HG03442 (cell line): ENCODE measurements at regions not wholly inside any gene's neighbourhood (a gene's known extent, or its start where the extent isn't known, plus 50 kb on each side); places are given as distances from the start of the nearest gene placed in this dataset.

Experiments used
- ATAC-seq: cut with Tn5 transposase; IDR thresholded peaks from one replicate; pipeline ENCODE4 v1.9.1; 2021; ENCODE audit warnings: mild to moderate bottlenecking, moderate library complexity; ENCODE audit not compliant: unreplicated experiment

DNA sequence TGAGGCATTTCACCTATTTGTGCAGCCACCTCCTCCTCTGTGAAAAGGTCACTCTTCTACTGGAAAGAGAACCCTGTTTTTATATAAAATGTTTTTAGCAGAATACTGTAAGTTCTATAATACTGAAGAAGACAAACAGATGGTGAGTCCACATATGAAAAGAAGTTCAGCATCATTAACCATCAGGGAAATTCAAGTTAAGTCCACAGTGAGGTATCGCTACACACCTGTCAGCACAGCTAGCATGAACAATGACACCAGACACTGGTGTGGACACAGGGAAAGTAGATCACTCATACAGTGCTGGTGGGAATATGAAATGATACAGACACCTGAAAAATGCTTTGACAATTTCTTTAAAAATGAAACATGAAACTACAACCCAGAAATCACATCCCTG lies 133.0 kb downstream of the MAD2L1 start:
- no peak for ATAC-seq

DNA sequence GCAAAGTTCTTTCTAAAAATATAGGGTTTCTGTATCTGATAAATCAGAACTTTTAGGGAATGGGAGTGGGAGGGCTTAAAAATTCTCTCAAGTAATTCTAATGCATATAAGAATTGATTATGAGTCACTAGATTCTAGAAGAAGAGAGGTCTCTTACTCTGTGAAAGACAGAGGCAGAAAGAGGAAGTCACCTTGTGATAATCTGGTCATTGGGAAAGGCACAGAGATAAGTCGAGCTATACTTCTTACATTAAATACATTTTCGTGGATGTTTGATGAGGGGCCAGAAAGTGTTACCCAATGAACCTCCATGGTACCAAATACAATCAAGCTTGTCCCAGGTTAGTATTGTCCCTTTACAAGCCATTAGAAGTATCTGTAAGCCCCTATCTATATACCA lies 134.4 kb downstream of the MAD2L1 start:
- no peak for ATAC-seq

DNA sequence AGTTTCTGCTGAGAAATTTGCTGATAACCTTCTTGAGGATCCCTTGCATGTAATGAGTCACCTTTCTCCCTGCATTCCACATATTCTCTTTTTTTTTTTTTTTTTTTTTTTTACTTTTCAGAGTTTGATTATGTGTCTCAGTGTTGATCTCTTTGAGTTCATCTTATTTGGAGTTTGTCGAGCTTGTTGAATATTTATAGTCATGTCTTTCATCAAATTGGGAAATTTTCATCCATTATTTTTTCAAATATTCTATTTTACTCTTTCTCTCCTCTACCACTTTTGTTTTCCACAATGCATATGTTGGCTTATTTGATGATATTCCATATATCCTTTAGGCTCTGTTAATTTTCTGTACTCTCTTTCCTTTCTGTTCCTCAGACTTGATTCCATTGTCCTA lies 136.1 kb downstream of the MAD2L1 start:
- ATAC-seq = no peak

DNA sequence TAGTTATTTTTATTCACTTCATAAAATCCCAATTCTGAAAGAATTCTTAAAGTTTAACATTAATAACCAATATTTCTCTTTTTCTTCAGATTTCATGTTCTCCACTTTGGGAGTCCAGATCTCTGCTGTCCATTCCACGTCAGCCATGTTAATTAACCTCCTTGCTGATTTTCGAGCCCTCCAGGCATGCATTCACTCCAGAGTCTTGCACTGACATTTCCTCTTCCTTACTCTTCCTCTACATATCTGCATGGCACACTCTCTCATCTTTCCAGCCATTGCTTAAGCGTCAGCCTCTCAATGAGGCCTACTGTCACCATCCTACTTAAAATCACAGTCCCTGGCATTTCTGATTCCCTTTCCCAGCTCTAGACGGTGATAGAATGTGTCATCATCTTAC lies 144.8 kb downstream of the MAD2L1 start:
- no peak for ATAC-seq

DNA sequence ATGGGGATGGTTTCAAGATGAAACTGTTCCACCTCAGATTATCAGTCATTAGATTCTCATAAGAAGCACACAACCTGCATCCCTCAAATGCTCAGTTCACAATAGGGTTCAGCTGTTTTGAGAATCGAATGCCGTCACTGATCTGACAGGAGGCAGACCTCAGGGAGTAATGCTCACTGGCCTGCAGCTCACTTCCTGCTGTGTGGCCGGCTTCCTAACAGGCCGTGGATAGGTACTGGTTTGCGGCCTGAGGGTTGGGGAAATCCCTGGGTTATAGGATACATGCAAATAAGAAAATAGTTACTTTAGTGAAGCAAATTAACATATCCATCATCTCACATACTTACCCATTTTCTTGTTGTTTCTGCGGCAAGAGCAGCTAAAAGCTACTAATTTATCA lies 160.4 kb downstream of the MAD2L1 start:
- no peak for ATAC-seq

DNA sequence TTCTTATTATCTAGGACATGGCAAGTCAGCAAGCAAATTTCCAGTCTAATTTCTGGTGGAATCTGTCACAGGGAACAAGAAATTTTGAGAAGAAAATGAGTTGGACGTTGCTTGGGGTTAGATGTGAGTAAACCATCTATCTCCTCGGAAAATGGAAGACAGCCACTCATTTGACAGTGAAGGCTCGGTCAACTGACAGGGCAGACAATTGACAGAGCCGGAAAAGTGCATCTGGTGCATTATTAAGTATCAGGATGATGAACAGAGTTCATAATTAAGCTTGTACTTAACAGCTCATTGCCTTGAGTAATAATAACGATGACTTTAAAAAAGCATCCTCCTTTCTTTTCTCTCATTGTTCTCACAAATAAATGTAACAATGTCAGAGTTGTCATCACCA lies 168.4 kb downstream of the MAD2L1 start:
- ATAC-seq = no peak

DNA sequence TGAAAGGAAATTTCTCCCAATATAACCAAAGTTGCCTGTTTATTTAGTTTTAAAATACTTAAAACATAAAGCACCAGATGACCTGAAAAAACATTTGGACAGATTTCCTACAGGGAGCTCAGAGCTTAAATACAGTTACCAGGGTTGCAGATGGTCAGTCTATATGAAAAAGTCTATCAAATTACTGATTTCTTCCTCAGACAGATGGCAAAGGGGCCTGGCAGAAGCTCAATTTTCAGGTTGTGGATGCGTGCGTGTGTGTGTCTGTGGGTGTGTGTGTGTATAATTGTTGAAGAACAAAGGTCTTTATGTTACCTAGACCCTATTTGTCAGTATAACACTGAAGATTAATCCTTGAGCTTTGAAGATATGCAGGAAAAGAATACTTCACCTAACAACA lies 169.4 kb downstream of the MAD2L1 start:
- no peak for ATAC-seq

DNA sequence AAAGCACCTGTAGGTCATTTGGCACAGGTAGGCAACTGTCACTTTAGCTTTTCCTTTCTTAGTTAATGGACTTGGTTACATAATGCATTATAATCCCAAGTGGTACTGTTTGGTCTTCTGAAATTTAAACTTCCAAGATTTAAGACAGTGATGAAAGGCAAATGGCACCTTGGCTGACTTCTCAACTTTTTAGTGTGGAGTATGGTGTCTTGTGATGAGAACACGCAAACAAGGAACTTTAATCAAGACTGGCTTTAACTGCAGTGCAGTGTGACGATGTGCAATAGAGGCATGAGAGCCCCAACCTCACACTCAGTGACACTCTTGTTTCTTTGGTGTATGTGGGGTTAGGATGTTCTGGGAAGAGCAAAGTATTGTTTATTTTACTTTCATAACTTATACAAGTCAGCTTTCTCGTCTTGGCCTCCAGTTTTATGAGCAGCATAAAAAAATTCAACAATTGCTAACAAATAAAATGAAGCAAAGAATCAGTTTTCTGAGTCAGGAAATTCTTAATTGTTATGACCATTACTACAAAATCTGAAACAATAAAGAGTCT lies 171.9 kb downstream of the MAD2L1 start:
- no peak for ATAC-seq

DNA sequence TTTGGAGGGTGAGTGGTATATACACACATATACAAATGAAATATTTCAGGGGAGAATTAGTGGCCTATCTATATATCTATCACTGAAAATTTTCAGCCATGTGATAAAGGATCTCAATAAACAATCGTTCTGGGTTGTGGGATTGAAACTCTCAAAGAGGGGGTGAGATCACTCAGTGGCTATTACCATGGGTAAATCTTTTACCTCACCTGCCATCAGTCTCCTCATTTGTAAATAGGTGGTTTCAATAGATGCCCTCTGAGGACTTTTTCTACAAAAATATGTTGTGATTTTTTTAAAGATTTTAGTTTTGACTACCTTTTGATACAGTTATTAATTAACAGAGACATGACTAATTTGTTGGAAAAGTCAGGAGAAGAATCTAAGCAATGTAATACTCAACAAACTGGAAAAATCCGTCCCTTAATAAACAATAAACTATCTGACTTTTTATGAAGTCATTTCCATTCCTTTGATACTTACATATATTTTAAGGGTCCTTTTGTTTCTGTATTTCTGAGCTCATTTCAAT lies 192.8 kb downstream of the MAD2L1 start:
- no peak for ATAC-seq

DNA sequence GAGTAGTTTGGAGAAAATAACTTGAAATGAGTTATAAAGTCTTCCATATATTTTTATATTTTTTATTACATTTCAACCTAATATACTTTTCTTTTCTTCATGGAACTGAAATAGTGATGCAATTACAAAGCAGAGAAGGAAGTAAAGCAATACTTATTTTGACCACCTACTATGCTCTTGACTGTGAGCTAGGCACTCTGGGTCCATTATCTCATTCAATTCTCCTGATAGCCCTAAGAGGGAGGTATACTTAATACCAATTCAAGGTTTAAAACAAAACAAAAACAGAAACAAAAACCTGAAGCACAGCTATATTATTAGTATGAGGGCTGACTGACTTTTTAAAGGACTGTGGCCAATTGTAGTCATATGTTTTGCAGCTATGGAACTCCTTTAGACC lies 193.5 kb downstream of the MAD2L1 start:
- no peak for ATAC-seq

DNA sequence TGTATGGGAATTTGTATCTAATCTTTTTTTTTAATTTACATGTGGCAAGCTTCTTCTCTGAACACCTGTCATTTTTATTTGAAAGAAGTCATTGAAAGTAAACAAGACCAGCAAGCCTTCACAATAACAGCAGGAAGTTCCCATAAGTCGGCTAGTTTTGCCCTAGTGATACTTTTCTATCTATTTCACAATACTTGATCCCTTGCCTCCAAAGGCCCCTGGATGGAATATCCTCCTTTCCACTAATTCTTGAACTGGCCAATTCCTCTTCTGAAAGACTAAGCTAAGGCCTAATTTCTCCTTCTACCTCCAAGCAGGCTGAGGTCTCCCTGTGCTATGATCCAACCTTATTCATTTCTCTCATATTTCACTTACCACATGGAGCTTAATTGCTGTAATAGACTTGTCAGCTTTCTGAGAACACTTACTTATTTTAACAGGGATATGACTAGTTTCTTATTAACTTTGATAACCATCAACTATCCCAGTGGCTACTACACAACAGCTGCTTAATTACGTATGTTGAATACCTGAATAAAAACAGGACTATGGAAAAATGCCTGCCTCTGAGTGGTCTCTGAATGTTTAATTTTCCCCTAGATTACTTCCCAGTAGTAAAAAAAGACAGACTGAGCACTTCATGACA lies 194.2 kb downstream of the MAD2L1 start:
- ATAC-seq = no peak

DNA sequence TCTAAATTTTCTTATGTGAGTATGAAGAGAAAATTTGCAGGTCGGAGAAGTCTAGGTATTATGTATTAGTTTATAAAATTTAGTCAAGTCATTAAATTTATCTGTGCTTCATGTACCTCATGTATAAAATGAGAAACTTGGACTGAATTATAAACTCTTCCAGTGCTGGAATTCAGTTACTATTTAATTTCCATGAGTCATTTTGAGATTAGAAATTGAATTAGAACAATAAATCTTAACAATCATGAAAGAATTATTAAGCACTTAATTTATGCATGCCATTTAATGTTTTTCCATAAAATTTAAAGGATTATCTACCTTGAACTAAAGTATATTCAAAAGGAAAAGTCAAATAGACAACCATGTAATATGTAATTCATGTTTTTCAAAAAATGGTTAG lies 195.8 kb downstream of the MAD2L1 start:
- no peak for ATAC-seq

DNA sequence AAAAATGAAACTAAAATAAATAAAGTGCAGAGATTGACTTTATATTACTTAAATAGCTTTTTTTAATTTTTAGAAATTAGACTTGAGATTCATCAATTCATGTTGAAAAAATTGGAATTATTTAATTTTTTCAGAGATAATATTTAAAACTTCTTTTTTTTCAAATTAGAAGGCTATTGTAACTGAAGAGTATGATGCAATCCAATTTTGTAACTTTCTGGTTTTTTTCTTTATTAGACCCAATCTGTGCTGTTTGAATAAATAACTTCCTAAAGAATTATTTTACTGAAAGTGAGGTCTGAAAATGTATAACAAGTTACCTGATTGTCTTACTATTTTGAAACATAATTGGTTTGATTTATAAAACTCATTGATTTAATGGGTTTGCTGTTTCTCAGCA lies 200.9 kb downstream of the MAD2L1 start:
- no peak for ATAC-seq

DNA sequence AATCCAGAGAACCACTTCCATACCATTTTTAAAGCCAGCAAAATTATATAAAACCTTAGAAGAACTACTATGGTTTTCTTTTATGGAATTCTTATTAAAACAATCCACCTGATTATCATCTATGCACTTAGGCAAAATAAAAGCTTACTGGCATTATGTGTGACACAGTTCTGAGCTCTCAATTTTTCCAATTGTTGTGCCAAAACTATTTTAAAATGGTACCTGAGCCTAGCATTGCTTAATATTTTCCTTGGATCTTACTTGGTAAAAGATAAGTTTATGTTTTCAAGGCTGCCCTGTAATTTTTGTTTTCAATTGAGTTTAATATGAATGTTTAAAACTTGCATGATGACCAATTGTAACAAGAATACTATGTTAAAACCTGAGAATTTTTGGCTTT lies 201.3 kb downstream of the MAD2L1 start:
- ATAC-seq = no peak

DNA sequence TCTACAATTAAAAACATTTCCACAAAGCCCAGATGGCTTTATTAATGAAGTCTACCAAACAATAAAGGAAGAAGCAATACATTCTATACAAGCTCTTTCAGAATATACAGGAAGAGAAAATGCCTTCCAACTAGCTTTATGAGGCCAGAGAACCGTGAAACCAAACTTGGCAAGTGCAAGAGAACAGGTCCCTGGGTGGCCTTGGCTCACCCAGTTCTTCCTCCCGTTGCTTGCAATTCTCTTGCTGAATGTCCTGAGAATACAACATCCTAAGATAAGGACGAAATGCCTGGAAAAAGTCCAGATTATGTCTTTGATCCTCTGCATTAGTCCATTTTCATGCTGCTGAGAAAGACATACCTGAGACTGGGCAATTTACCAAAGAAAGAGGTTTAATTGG lies 204.9 kb downstream of the MAD2L1 start:
- ATAC-seq = no peak

DNA sequence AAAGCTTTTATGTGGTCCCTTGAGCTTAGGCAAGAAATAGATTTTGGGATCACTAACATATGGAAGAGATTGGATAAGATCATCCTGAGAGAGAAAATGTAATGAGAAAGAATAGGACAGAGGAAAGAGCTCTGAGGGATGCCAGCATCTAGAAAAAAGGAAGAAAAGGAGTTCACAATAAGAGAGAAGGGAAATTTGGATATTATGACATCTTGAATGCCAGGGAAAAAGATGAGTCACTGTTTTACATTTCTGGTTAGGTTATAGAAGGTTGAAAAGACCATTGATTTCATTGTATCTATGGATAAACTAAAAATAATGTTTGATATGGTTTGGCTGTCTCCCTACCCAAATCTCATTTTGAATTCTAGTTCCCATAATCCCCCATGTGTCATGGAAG lies 208.5 kb downstream of the MAD2L1 start:
- no peak for ATAC-seq

DNA sequence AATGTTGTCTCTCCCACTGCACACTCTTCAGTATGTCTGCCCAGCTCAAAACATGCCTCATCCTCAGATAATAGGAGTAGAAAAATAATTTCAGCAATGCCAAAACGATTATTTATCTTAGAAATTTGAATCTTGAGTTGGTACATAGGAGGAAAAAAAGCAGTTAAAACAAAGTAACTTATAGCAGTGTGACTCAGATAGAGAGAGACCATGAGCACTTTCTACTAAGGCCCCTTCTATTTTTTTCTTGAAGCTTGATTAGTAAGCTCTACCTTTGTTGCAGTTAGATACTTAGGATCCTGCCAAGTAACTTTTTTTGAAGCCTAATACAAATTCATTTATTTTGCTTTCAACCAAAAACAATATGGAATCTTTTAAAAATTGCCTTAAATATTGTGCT lies 212.3 kb downstream of the MAD2L1 start:
- no peak for ATAC-seq

DNA sequence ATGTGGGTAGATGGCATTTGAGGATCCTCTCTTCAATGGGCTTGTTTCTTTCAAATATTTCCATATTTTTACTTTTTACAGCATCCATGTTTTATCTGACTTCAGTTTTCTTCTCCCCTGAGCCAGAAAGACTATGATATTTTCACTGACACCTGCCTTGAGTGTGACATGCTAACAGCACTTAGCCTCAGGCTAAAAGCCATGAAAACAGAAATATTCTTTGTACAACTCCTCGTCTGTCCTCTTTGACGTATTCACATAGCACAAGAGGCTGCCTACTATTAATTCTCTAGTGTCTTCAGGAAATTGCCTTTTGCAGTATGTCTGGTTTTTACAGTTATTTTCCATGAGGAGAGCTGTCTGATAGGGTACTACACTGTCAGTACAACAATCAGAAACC lies 215.0 kb downstream of the MAD2L1 start:
- no peak for ATAC-seq

DNA sequence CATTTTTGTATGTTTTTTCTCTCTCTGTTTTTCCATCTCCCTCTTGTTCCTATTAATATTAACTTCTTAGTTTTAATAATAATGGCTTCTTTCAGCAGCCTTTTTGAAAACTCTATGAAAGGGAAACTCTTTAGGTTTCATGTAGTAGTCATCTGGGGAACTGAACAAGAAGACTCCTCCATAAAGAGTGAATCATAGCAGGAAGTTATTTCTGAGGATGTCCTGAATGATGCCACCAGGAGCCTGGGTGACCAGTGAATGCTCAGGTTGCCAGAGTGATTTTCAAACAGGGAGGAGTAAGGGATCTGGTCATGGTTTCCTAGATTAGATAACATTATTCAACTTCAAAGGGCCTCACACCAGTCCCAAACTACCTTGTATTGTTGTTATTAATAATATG lies 212.8 kb upstream of the PDE5A start:
- ATAC-seq = no peak

DNA sequence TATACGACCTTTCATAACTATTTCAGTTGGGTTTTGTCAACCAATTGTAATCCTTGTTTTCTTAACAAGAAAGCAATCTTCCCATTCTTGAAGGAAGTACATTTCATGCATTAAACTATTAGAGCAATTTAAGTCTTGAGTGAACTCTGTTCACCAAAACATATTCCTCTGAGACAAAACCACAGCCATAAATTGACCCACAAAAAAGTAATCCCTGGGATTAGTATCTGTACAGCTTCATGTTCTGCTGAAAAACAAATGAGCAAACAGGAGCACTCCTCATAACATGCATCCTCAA lies 207.0 kb upstream of the PDE5A start:
- ATAC-seq = no peak

DNA sequence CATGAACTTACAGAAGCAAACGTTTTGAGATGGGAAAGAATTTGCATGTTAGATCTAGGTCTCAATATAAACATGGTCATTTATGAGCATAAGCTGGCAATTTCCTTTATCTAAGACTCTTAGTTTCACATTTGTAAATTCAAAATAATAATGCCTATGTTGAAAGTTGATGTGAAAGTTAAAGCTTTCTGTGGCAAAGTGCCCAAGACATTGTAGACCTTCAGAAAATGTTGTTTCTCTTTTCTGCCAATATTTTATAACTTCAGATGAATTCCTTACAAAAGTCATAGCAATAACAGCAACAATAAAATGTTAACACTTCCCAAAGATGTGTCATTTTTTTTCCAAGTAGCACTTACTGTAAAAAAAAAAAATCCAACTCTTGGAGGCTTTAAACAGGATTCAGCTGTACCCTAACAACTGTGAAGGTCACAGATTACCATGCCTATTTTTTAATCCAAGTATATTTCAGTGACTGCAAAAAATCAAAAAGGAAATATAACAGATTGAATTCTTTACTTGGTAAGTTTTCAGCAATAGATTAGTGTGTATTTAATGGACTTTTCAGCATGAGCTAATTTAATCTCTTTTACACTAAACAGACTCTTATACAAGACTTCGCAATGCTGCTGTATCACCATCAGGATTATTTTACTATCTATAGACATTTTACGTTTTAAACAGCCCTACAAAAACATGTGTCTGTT lies 206.5 kb upstream of the PDE5A start:
- ATAC-seq = no peak

DNA sequence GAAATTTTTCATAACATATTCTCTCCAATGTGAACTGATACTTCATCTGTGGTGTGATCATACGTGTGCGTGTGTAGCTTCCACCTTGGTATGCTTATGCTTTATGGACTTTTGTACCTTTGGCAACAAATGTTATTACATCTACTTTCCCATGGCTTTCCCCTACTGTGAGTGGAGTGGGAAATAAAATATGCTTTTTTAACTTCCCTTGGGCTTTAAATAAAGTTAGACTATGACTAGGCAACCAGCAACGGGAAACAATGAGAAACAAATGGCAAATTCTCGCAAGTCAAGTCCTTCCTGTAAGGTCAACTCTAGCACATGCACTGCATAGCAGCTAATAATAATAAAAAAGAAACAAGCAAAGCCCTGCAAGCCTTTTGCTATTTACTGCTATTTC lies 205.0 kb upstream of the PDE5A start:
- ATAC-seq = no peak

DNA sequence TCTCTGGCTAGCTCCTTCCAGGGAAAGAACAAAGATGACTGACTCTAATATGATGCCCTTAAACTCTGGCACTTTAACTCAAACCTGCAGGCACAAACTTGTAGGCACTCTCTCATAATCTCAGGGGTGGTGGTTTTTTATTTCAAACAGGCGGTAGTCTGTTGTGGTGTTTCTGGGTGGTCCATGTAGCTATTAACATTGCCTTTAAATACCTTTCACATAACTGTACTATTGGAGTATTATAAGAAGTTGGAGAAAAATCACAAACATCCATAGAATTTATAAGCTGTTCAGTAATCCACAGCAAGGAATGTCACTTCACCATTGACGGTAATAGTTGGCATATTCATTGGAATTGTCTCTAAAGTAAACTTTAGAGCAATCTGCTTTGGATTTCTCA lies 204.2 kb upstream of the PDE5A start:
- no peak for ATAC-seq
